ENCODE measurements at regions not wholly inside any gene's neighbourhood (a gene's known extent, or its start where the extent isn't known, plus 50 kb on each side); places are given as distances from the start of the nearest gene placed in this dataset.
"Not testable (repeated sequence)": the region's sequence is repeated elsewhere in the genome, so short reads cannot be mapped to it uniquely, and the experiment has no call there.

GRCh38 chr5:164327166-164327565 is 821.7 kb downstream of the MAT2B start:
- FAIRE-seq; H3K79me2 ChIP-seq (ENCODE audit: control insufficient read depth, insufficient read depth, low read length); SMC1A ChIA-PET (ENCODE audit: uncharacterized antibody, unreplicated experiment); H3K27ac ChIP-seq (ENCODE audit: control insufficient read depth, insufficient read depth); H3K9ac ChIP-seq (ENCODE audit: control insufficient read depth, insufficient read depth, low read length); DNase-seq (ENCODE audit: low read depth, low spot score); H2AFZ ChIP-seq (ENCODE audit: control insufficient read depth, low read depth, low read length); in situ Hi-C loops (cut with MboI); BruUV-seq (replicated peaks); ATAC-seq; H4K20me1 ChIP-seq (ENCODE audit: control insufficient read depth, insufficient read depth); H3K9me3 ChIP-seq (replicated peaks; ENCODE audit: control insufficient read depth, insufficient read depth, low read length); H3K36me3 ChIP-seq (ENCODE audit: control insufficient read depth in 2 of 2, insufficient read depth in 2 of 2, low read length in 1 of 2); H3K4me3 ChIP-seq; H3K4me2 ChIP-seq (ENCODE audit: control insufficient read depth, insufficient read depth); RAD21 ChIA-PET (ENCODE audit: unreplicated experiment); H3K4me1 ChIP-seq (ENCODE audit: control insufficient read depth, insufficient read depth, low read length); POLR2A ChIA-PET; H3K27me3 ChIP-seq (replicated peaks in 1 of 2; ENCODE audit: control insufficient read depth in 2 of 2, insufficient read depth in 2 of 2, low read length in 1 of 2); CTCF ChIA-PET; intact Hi-C loops (cut with micrococcal nuclease; ENCODE audit: unreplicated experiment): not testable (repeated sequence)
- WGBS (ENCODE audit: insufficient coverage, insufficient replicate concordance, low lambda C conversion rate, missing lambda C conversion rate), result 38% methylated on average over 5 of the region's 5 CpGs

DNA sequence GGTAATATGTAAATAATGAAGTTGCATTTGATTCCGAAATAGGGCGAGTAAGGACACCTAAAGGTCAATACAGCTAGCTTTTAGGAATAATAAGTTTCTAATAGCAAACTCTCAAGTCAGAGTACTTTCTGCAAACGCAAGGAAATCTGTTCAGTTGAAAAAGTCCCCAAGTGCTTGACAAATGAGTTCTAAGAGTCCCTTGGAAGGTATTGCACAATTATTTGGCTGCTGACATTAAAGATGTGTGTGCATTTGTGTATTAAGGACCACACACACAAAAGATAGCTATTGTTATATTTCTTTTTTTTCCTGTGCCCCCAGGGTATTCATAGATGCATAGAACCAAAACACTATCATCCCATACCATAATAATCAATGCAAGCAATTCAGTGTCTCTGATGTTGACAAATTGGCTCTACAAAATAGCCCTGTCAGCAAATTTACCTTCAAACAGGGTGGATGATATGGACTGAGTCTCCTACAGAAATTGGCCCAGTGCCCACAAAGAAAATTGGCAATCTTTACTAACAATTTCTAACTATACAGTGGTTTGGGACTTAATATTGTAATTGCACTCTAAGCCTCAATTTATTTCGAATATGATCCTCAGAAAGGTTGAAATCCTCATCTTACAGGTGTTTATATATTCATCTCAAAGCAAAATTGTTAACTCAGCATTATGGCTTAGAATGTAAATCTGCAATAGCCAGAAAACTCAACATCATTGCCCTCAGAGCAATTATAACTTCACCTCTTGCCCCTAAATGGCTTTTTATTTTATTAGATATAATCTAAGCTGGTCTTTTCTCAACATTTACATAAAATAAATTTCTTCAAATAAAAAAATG is 827.2 kb downstream of the MAT2B start:
- Histone ChIP-seq H4K20me1 (ENCODE audit: control insufficient read depth, insufficient read depth) (no peaks in the 10 kb centered on the region), H3K36me3 (ENCODE audit: control insufficient read depth in 2 of 2, insufficient read depth in 2 of 2, low read length in 1 of 2) (no peaks in the 10 kb centered on the region), H2AFZ (ENCODE audit: control insufficient read depth, low read depth, low read length) (no peak overlapping the region), H3K27me3 (replicated peaks in 1 of 2; ENCODE audit: control insufficient read depth in 2 of 2, insufficient read depth in 2 of 2, low read length in 1 of 2) (no peaks in the 10 kb centered on the region), H3K4me3 (no peak overlapping the region), H3K4me1 (ENCODE audit: control insufficient read depth, insufficient read depth, low read length) (no peaks in the 10 kb centered on the region), H3K9me3 (replicated peaks; ENCODE audit: control insufficient read depth, insufficient read depth, low read length) (no peaks in the 10 kb centered on the region), H3K4me2 (ENCODE audit: control insufficient read depth, insufficient read depth) (no peak overlapping the region), H3K9ac (ENCODE audit: control insufficient read depth, insufficient read depth, low read length) (no peak overlapping the region), H3K79me2 (ENCODE audit: control insufficient read depth, insufficient read depth, low read length) (no peaks in the 10 kb centered on the region), H3K27ac (ENCODE audit: control insufficient read depth, insufficient read depth) (no peak overlapping the region)
- RAD21 ChIA-PET (ENCODE audit: unreplicated experiment), result interaction anchor here (1.0 to 1.4 kb wide), 2 partner anchors 16 to 19 kb away, joined by 3 to 4 read pairs; no protein-coding TSS in a partner anchor
- in situ Hi-C loops (cut with MboI) (no loop called here), intact Hi-C loops (cut with micrococcal nuclease; ENCODE audit: unreplicated experiment) (no loop called here)
- CTCF ChIA-PET, result interaction anchor here (0.7 kb wide), 1 partner anchor 154 kb away, joined by 4 read pairs; no protein-coding TSS in a partner anchor
- SMC1A ChIA-PET (ENCODE audit: uncharacterized antibody, unreplicated experiment), result interaction anchor here (0.8 to 3.1 kb wide), 3 partner anchors 11 to 32 kb away, joined by 3 to 22 read pairs (median 3); no protein-coding TSS in a partner anchor
- ATAC-seq (no peak), FAIRE-seq (no peak), DNase-seq (ENCODE audit: low read depth, low spot score) (no peak)
- 9% methylated on average over 4 of the region's 4 CpGs for WGBS (ENCODE audit: insufficient coverage, insufficient replicate concordance, low lambda C conversion rate, missing lambda C conversion rate)
- POLR2A ChIA-PET, result interaction anchor here (1.5 kb wide), 1 partner anchor 32 kb away, joined by 4 read pairs; no protein-coding TSS in a partner anchor
- BruUV-seq (replicated peaks), result no TSS peak
- TF ChIP-seq TCF3 (IDR thresholded peaks at IDR 0.05; ENCODE audit: borderline replicate concordance, insufficient read depth, low read depth, low read length) (no peak), IRF4 (IDR thresholded peaks at IDR 0.05; ENCODE audit: low read depth, low read length) (no peak), SMC3 (IDR thresholded peaks at IDR 0.05; ENCODE audit: borderline replicate concordance, low read length) (no peak), ZSCAN29 (IDR thresholded peaks at IDR 0.05) (no peak), BACH1 (IDR thresholded peaks at IDR 0.05; ENCODE audit: borderline replicate concordance) (no peak), ZBED1 (IDR thresholded peaks at IDR 0.05; ENCODE audit: borderline replicate concordance) (no peak), SMARCA5 (IDR thresholded peaks at IDR 0.05) (no peak), MAX (IDR thresholded peaks at IDR 0.05; ENCODE audit: low read depth, low read length) (no peak), MYB (IDR thresholded peaks at IDR 0.05; ENCODE audit: borderline replicate concordance, low read depth, low read length) (no peak), TBL1XR1 (IDR thresholded peaks at IDR 0.05; ENCODE audit: low read depth, low read length) (no peak)
- TF ChIP-seq, protein P1, sequence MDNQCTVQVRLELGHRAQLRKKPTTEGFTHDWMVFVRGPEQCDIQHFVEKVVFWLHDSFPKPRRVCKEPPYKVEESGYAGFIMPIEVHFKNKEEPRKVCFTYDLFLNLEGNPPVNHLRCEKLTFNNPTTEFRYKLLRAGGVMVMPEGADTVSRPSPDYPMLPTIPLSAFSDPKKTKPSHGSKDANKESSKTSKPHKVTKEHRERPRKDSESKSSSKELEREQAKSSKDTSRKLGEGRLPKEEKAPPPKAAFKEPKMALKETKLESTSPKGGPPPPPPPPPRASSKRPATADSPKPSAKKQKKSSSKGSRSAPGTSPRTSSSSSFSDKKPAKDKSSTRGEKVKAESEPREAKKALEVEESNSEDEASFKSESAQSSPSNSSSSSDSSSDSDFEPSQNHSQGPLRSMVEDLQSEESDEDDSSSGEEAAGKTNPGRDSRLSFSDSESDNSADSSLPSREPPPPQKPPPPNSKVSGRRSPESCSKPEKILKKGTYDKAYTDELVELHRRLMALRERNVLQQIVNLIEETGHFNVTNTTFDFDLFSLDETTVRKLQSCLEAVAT (IDR thresholded peaks at IDR 0.05), result no peak

All from GM12878 (cell line).